Right hindlimb (tissue), 1 donor: ENCODE measurements at regions not wholly inside any gene's neighbourhood (a gene's known extent, or its start where the extent isn't known, plus 50 kb on each side); places are given as distances from the start of the nearest gene placed in this dataset.
A peak's percentile ranks its signal among the peaks of the same experiment; 100 is the strongest.

ENCODE experiments used
- DNase-seq: peaks from one replicate; pipeline ENCODE4 v3.0.0-alpha.2; 2018

- DNase-seq = no peak
These were observed 528.3 kb upstream of the CFAP20DC start for GRCh38 chr3:59578129-59578528.

GRCh38 chr3:59576606-59577005 lies 526.8 kb upstream of the CFAP20DC start:
- no peak for DNase-seq

- peak; percentile 86 for DNase-seq
These were observed 525.5 kb upstream of the CFAP20DC start for GRCh38 chr3:59575113-59576001.

GRCh38 chr3:59573911-59574310 lies 524.1 kb upstream of the CFAP20DC start:
- DNase-seq = no peak

GRCh38 chr3:59572106-59572505 lies 522.3 kb upstream of the CFAP20DC start:
- DNase-seq = no peak

- no peak for DNase-seq
These were observed 521.0 kb upstream of the CFAP20DC start for GRCh38 chr3:59570806-59571205.

- no peak for DNase-seq
These were observed 517.8 kb upstream of the CFAP20DC start for GRCh38 chr3:59567661-59568060.

GRCh38 chr3:59566481-59566975 lies 516.7 kb upstream of the CFAP20DC start:
- DNase-seq = no peak

GRCh38 chr3:59565125-59565524 lies 515.3 kb upstream of the CFAP20DC start:
- no peak for DNase-seq

GRCh38 chr3:59563966-59564365 lies 514.1 kb upstream of the CFAP20DC start:
- DNase-seq = no peak

GRCh38 chr3:59563072-59563605 lies 513.3 kb upstream of the CFAP20DC start:
- no peak for DNase-seq

- no peak for DNase-seq
These were observed 510.1 kb upstream of the CFAP20DC start for GRCh38 chr3:59559721-59560435.

GRCh38 chr3:59558906-59559720 lies 509.3 kb upstream of the CFAP20DC start:
- DNase-seq = no peak

- no peak for DNase-seq
These were observed 505.9 kb upstream of the CFAP20DC start for GRCh38 chr3:59555593-59556315.

- no peak for DNase-seq
These were observed 503.3 kb upstream of the CFAP20DC start for GRCh38 chr3:59553076-59553475.

GRCh38 chr3:59551834-59552233 lies 502.0 kb upstream of the CFAP20DC start:
- DNase-seq = no peak

- no peak for DNase-seq
These were observed 500.1 kb upstream of the CFAP20DC start for GRCh38 chr3:59549962-59550361.

- DNase-seq = no peak
These were observed 498.0 kb upstream of the CFAP20DC start for GRCh38 chr3:59547874-59548273.

- DNase-seq = no peak
These were observed 496.7 kb upstream of the CFAP20DC start for GRCh38 chr3:59546522-59546921.

- DNase-seq = no peak
These were observed 495.5 kb upstream of the CFAP20DC start for GRCh38 chr3:59545374-59545773.

- DNase-seq = no peak
These were observed 492.5 kb upstream of the CFAP20DC start for GRCh38 chr3:59542276-59542675.

GRCh38 chr3:59540696-59541095 lies 490.9 kb upstream of the CFAP20DC start:
- no peak for DNase-seq
